Peyer's patch (tissue), 4 donors: ENCODE measurements at regions not wholly inside any gene's neighbourhood (a gene's known extent, or its start where the extent isn't known, plus 50 kb on each side); places are given as distances from the start of the nearest gene placed in this dataset.
A peak's percentile ranks its signal among the peaks of the same experiment; 100 is the strongest.
"Not testable (repeated sequence)": the region's sequence is repeated elsewhere in the genome, so short reads cannot be mapped to it uniquely, and the experiment has no call there.

Experiments
- DNase-seq, 3 donors: peaks; one replicate each; pipeline ENCODE4 v3.0.0-alpha.2; 2017 to 2019
- H3K27ac ChIP-seq, 4 donors: fragments of 200-600 bp; sonication (generic); one replicate each; pipeline ENCODE4 v1.5.1; 2016 to 2019
- H3K27me3 ChIP-seq, 2 donors: fragments of 200-600 bp; sonication (generic); one replicate each; pipeline ENCODE4 v1.5.1; 2019
- H3K36me3 ChIP-seq, 3 donors: fragments of 200-600 bp; sonication (generic); one replicate each; pipeline ENCODE4 v1.5.1; 2016 to 2019
- H3K4me1 ChIP-seq, 4 donors: fragments of 200-600 bp; sonication (generic); one replicate each; pipeline ENCODE4 v1.5.1; 2016 to 2019
- H3K4me3 ChIP-seq, 4 donors: fragments of 200-600 bp; sonication (generic); 1 replicate in 3 of 4; 2 replicates in 1 of 4; pipeline ENCODE4 v1.5.1; 2016 to 2019; ENCODE audit warnings: mild to moderate bottlenecking in 1 of 4
- H3K9me3 ChIP-seq, 4 donors: fragments of 200-600 bp; sonication (generic); one replicate each; pipeline ENCODE4 v1.5.1; 2016 to 2019; ENCODE audit warnings: mild to moderate bottlenecking in 1 of 4
- POLR2A ChIP-seq, 2 donors: fragments of 450-650 bp; IDR thresholded peaks; one replicate each; pipeline ENCODE4 v1.5.1; 2017; ENCODE audit warnings: antibody characterized with exemption in 2 of 2, mild to moderate bottlenecking in 2 of 2, moderate library complexity in 2 of 2
- TF ChIP-seq, protein P1 (sequence below), 6 experiments: fragments of 450-650 bp in 4 of 6; fragments of 200-600 bp in 2 of 6; sonication (generic) in 1 of 6; IDR thresholded peaks; one replicate each; pipeline ENCODE4 v1.5.1; 2017 to 2019; ENCODE audit warnings: antibody characterized with exemption in 6 of 6, mild to moderate bottlenecking in 3 of 6, moderate library complexity in 1 of 6

DNA sequence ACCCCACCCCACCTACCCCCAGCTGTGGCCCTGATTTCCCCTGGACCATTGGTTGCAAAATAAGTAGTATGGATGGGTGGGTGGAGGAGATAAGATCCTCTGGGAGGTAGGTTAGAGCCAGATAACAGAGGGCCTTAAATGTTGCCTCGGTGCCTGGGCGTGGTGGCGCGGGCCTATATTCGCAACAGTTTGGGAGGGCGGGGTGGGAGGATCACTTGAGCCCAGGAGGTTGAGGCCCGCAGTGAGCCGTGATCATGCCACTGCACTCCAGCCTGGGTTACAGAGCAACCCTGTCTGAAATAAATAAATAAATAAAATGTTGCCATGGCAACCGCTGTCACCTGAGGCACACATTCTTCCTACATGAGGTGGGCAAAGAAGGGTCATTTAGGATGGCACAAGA lies 103.3 kb upstream of the GATA6 start:
- H3K4me3 ChIP-seq, result no peak overlapping the region
- H3K36me3 ChIP-seq, result no peaks in the 10 kb centered on the region
- no peaks in the 10 kb centered on the region for H3K9me3 ChIP-seq
- DNase-seq, result no peak
- TF ChIP-seq, protein P1, sequence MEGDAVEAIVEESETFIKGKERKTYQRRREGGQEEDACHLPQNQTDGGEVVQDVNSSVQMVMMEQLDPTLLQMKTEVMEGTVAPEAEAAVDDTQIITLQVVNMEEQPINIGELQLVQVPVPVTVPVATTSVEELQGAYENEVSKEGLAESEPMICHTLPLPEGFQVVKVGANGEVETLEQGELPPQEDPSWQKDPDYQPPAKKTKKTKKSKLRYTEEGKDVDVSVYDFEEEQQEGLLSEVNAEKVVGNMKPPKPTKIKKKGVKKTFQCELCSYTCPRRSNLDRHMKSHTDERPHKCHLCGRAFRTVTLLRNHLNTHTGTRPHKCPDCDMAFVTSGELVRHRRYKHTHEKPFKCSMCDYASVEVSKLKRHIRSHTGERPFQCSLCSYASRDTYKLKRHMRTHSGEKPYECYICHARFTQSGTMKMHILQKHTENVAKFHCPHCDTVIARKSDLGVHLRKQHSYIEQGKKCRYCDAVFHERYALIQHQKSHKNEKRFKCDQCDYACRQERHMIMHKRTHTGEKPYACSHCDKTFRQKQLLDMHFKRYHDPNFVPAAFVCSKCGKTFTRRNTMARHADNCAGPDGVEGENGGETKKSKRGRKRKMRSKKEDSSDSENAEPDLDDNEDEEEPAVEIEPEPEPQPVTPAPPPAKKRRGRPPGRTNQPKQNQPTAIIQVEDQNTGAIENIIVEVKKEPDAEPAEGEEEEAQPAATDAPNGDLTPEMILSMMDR (IDR thresholded peaks at IDR 0.05), result no peak
- TF ChIP-seq POLR2A (IDR thresholded peaks at IDR 0.05), result no peak
- no peaks in the 10 kb centered on the region for H3K4me1 ChIP-seq
- no peaks in the 10 kb centered on the region for H3K27me3 ChIP-seq
- H3K27ac ChIP-seq, result no peak overlapping the region

- no peak for DNase-seq
- H3K27me3 ChIP-seq, result no peaks in the 10 kb centered on the region
- H3K4me1 ChIP-seq, result no peaks in the 10 kb centered on the region
- H3K9me3 ChIP-seq, result no peaks in the 10 kb centered on the region
- no peak overlapping the region for H3K4me3 ChIP-seq
- H3K36me3 ChIP-seq, result no peaks in the 10 kb centered on the region
- no peak overlapping the region for H3K27ac ChIP-seq
- TF ChIP-seq, protein P1 (IDR thresholded peaks at IDR 0.05), result no peak
- no peak for TF ChIP-seq POLR2A (IDR thresholded peaks at IDR 0.05)
Observed at GRCh38 chr18:22067109-22067508, 102.3 kb upstream of the GATA6 start.

GRCh38 chr18:22067682-22068081 lies 101.7 kb upstream of the GATA6 start:
- DNase-seq, result no peak
- no peaks in the 10 kb centered on the region for H3K36me3 ChIP-seq
- H3K4me3 ChIP-seq, result no peak overlapping the region
- no peak overlapping the region for H3K27ac ChIP-seq
- no peaks in the 10 kb centered on the region for H3K27me3 ChIP-seq
- TF ChIP-seq, protein P1 (IDR thresholded peaks at IDR 0.05), result no peak
- TF ChIP-seq POLR2A (IDR thresholded peaks at IDR 0.05), result no peak
- H3K9me3 ChIP-seq, result no peaks in the 10 kb centered on the region
- peaks cover 0 to under 1% (median 0%) of the 10 kb centered on the region in 4 donors for H3K4me1 ChIP-seq

DNA sequence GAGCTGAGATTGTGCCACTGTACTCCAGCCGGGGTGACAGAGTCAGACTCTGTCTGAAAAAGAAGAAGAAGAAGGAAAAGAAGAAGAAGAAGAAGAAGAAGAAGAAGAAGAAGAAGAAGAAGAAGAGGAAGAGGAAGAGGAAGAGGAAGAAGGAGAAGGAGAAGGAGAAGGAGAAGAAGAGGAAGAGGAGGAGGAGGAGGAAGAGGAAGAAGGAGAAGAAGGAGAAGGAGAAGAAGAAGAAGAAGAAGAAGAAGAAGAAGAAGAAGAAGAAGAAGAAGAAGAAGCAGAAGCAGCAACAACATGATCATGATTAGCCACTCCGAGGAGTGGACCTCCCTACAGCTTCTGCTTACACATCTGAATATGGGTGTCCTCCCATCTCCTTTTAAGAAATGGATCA lies 100.6 kb upstream of the GATA6 start:
- H3K27me3 ChIP-seq, H3K36me3 ChIP-seq, H3K27ac ChIP-seq, DNase-seq, H3K9me3 ChIP-seq, H3K4me3 ChIP-seq: not testable (repeated sequence)
- peaks cover 0 to 12% (median 0%) of the 10 kb centered on the region in 4 donors for H3K4me1 ChIP-seq

GRCh38 chr18:22069916-22070315 lies 99.5 kb upstream of the GATA6 start:
- Histone ChIP-seq H3K4me1 (peaks cover 0 to 13% (median 0%) of the 10 kb centered on the region in 4 donors), H3K27ac (no peak overlapping the region), H3K27me3 (no peaks in the 10 kb centered on the region), H3K4me3 (no peak overlapping the region), H3K9me3 (no peaks in the 10 kb centered on the region), H3K36me3 (no peaks in the 10 kb centered on the region)
- TF ChIP-seq POLR2A (IDR thresholded peaks at IDR 0.05), result no peak
- TF ChIP-seq, protein P1 (IDR thresholded peaks at IDR 0.05), result no peak
- no peak for DNase-seq

GRCh38 chr18:22073411-22073810 lies 96.0 kb upstream of the GATA6 start:
- Histone ChIP-seq H3K4me3 (no peak overlapping the region), H3K4me1 (peaks cover 0 to 13% (median 0%) of the 10 kb centered on the region in 4 donors), H3K9me3 (no peaks in the 10 kb centered on the region), H3K27ac (peak overlapping the region in 2 of 4 donors; percentile 79 to 87), H3K27me3 (no peaks in the 10 kb centered on the region), H3K36me3 (no peaks in the 10 kb centered on the region)
- TF ChIP-seq, protein P1 (IDR thresholded peaks at IDR 0.05), result no peak
- TF ChIP-seq POLR2A (IDR thresholded peaks at IDR 0.05), result no peak
- peak in 2 of 3 donors; percentile 69 to 70 for DNase-seq
